WTC11 (cell line): ENCODE measurements at regions not wholly inside any gene's neighbourhood (a gene's known extent, or its start where the extent isn't known, plus 50 kb on each side); places are given as distances from the start of the nearest gene placed in this dataset.

ENCODE experiments used
- ATAC-seq: fragments of 200-7000 bp; cut with Tn5 transposase; 2 replicates; pipeline ENCODE4 v1.10.0; 2021; ENCODE audit warnings: mild to moderate bottlenecking, moderate library complexity
- CTCF ChIA-PET: fragments of 300-600 bp; sonication (Branson Sonifier 250); formaldehyde crosslinking; loops from one replicate; lab custom pipeline; 2021; ENCODE audit warnings: antibody characterized with exemption; lab: Charles Lee
- POLR2A ChIA-PET: fragments of 350-600 bp; sonication (Branson Sonifier 250); formaldehyde crosslinking; loops from one replicate; lab custom pipeline; 2021; ENCODE audit warnings: antibody characterized with exemption; lab: Charles Lee
- DNase-seq: peaks from one replicate; pipeline ENCODE4 v3.0.0; 2021; ENCODE audit warnings: low spot score
- H3K27ac Mint-ChIP-seq: 2 replicates; pipeline ENCODE4 v1.8.0; 2021; ENCODE audit warnings: mixed read lengths
- H3K27me3 Mint-ChIP-seq: 2 replicates; pipeline ENCODE4 v1.8.0; 2021; ENCODE audit warnings: low read depth, mild to moderate bottlenecking, moderate library complexity, mixed read lengths
- H3K36me3 Mint-ChIP-seq: 2 replicates; pipeline ENCODE4 v1.8.0; 2021; ENCODE audit warnings: mixed read lengths
- H3K4me1 Mint-ChIP-seq: 2 replicates; pipeline ENCODE4 v1.8.0; 2022; ENCODE audit warnings: mixed read lengths
- H3K4me3 Mint-ChIP-seq: 2 replicates; pipeline ENCODE4 v1.8.0; 2021; ENCODE audit warnings: mild to moderate bottlenecking, moderate library complexity, mixed read lengths
- H3K9me3 Mint-ChIP-seq: 2 replicates; pipeline ENCODE4 v1.8.0; 2021; ENCODE audit warnings: mixed read lengths
- ARID4B ChIP-seq: sonication (generic); formaldehyde crosslinking; IDR thresholded peaks from 2 replicates; pipeline ENCODE4 v1.8.0; 2023; ENCODE audit warnings: missing genetic modification reagents, mild to moderate bottlenecking, borderline replicate concordance
- ATF1 ChIP-seq: sonication (generic); formaldehyde crosslinking; IDR thresholded peaks from 2 replicates; pipeline ENCODE4 v1.8.1; 2023; ENCODE audit warnings: mild to moderate bottlenecking, moderate library complexity, missing genetic modification reagents
- CDX4 ChIP-seq: fragments of 250-450 bp; sonication (Bioruptor Pico); IDR thresholded peaks from 2 replicates; pipeline ENCODE4 v1.9.0; 2021; ENCODE audit warnings: moderate library complexity, mild to moderate bottlenecking, inconsistent platforms, borderline replicate concordance
- CTCF ChIP-seq: fragments of 200-600 bp; IDR thresholded peaks from 2 replicates; pipeline ENCODE4 v1.8.0; 2022; ENCODE audit warnings: antibody characterized with exemption
- E2F5 ChIP-seq: sonication (generic); formaldehyde crosslinking; IDR thresholded peaks from 2 replicates; pipeline ENCODE4 v1.8.1; 2022; ENCODE audit warnings: mild to moderate bottlenecking, moderate library complexity, missing genetic modification reagents
- ELF4 ChIP-seq: sonication (generic); formaldehyde crosslinking; IDR thresholded peaks from 2 replicates; pipeline ENCODE4 v1.8.1; 2022; ENCODE audit warnings: low read depth, mild to moderate bottlenecking, moderate library complexity, missing genetic modification reagents
- EMX1 ChIP-seq: fragments of 250-450 bp; sonication (Bioruptor Pico); IDR thresholded peaks from 2 replicates; pipeline ENCODE4 v1.8.0; 2021; ENCODE audit warnings: mild to moderate bottlenecking
- ESRRA ChIP-seq: sonication (generic); formaldehyde crosslinking; IDR thresholded peaks from 2 replicates; pipeline ENCODE4 v1.8.1; 2022; ENCODE audit warnings: mild to moderate bottlenecking, missing genetic modification reagents, borderline replicate concordance
- FOXP4 ChIP-seq: sonication (generic); formaldehyde crosslinking; IDR thresholded peaks from 2 replicates; pipeline ENCODE4 v1.8.0; 2022; ENCODE audit warnings: mild to moderate bottlenecking, missing genetic modification reagents
- GRHL2 ChIP-seq: fragments of 250-450 bp; sonication (Bioruptor Pico); IDR thresholded peaks from 2 replicates; pipeline ENCODE4 v1.8.0; 2022; ENCODE audit warnings: mild to moderate bottlenecking, moderate library complexity; ENCODE audit not compliant: insufficient replicate concordance, severe bottlenecking
- NR3C1 ChIP-seq: sonication (generic); formaldehyde crosslinking; conservative IDR thresholded peaks from 2 replicates; pipeline ENCODE4 v1.8.1; 2023; ENCODE audit warnings: low read depth, mild to moderate bottlenecking, missing genetic modification reagents
- PREB ChIP-seq: sonication (generic); formaldehyde crosslinking; IDR thresholded peaks from 2 replicates; pipeline ENCODE4 v1.8.1; 2022; ENCODE audit warnings: mild to moderate bottlenecking, missing genetic modification reagents, moderate library complexity, borderline replicate concordance
- ZNF425 ChIP-seq: fragments of 250-450 bp; sonication (Bioruptor Pico); conservative IDR thresholded peaks from 2 replicates; pipeline ENCODE4 v1.9.0; 2021; ENCODE audit warnings: mild to moderate bottlenecking

GRCh38 chr6:153816366-153816765 lies 222.7 kb upstream of the OPRM1 start:
- ATAC-seq (no peak), DNase-seq (no peak)
- Mint-ChIP-seq H3K4me3 (no peak overlapping the region), H3K4me1 (no peaks in the 10 kb centered on the region), H3K27me3 (no peaks in the 10 kb centered on the region), H3K9me3 (peaks cover 41% of the 10 kb centered on the region), H3K36me3 (peaks cover 20% of the 10 kb centered on the region), H3K27ac (no peak overlapping the region)
- CTCF ChIA-PET, result no interaction called here
- POLR2A ChIA-PET, result no interaction called here
- TF ChIP-seq ESRRA (CRISPR knock-in tag), result no peak
- TF ChIP-seq GRHL2 (CRISPR knock-in tag), result no peak

GRCh38 chr6:153814136-153814535 lies 224.9 kb upstream of the OPRM1 start:
- POLR2A ChIA-PET, result no interaction called here
- peak; percentile 71 for DNase-seq
- Mint-ChIP-seq H3K4me3 (no peak overlapping the region), H3K36me3 (peaks cover 14% of the 10 kb centered on the region)
- ATAC-seq, result peak; percentile 99
- TF ChIP-seq E2F5 (CRISPR knock-in tag), result no peak
- peak; percentile 59 for TF ChIP-seq CTCF
- TF ChIP-seq, all 79 proteins: peak for 1
- Mint-ChIP-seq H3K4me1 (no peaks in the 10 kb centered on the region), H3K27me3 (no peaks in the 10 kb centered on the region), H3K27ac (no peak overlapping the region), H3K9me3 (peaks cover 34% of the 10 kb centered on the region)
- CTCF ChIA-PET, result interaction anchor here (0.5 to 2.0 kb wide), 19 partner anchors 9 to 583 kb away, joined by 3 to 10 read pairs (median 3); no protein-coding TSS in a partner anchor

- POLR2A ChIA-PET, result no interaction called here
- no peak for ATAC-seq
- H3K27ac Mint-ChIP-seq, result no peak overlapping the region
Observed at GRCh38 chr6:153804755-153805330, 234.2 kb upstream of the OPRM1 start.

GRCh38 chr6:153801917-153802316 lies 237.1 kb upstream of the OPRM1 start:
- Mint-ChIP-seq H3K4me3 (no peak overlapping the region), H3K4me1 (peaks cover 3% of the 10 kb centered on the region; the same call in 1 of the 2 replicates), H3K9me3 (peaks cover under 1% of the 10 kb centered on the region; the same call in 1 of the 2 replicates), H3K36me3 (no peaks in the 10 kb centered on the region), H3K27ac (no peak overlapping the region), H3K27me3 (no peaks in the 10 kb centered on the region)
- POLR2A ChIA-PET, result no interaction called here
- no peak for ATAC-seq
- no peak for TF ChIP-seq FOXP4 (CRISPR knock-in tag)
- no peak for TF ChIP-seq CDX4 (CRISPR knock-in tag)
- TF ChIP-seq ARID4B, result no peak
- no peak for TF ChIP-seq NR3C1
- TF ChIP-seq ZNF425 (CRISPR knock-in tag), result no peak
- DNase-seq, result no peak
- CTCF ChIA-PET, result no interaction called here

More at GRCh38 chr6:153804755-153805330, 234.2 kb upstream of the OPRM1 start:
- TF ChIP-seq ATF1 (no peak), ELF4 (CRISPR knock-in tag) (no peak), EMX1 (CRISPR knock-in tag) (no peak), PREB (no peak)
- no peak for DNase-seq
- CTCF ChIA-PET, result interaction anchor here (1.2 kb wide), 1 partner anchor 9 kb away, joined by 7 read pairs; no protein-coding TSS in a partner anchor
- Mint-ChIP-seq H3K9me3 (no peaks in the 10 kb centered on the region), H3K4me3 (no peak overlapping the region), H3K4me1 (peaks cover 3% of the 10 kb centered on the region; the same call in 1 of the 2 replicates), H3K27me3 (no peaks in the 10 kb centered on the region; the same call in 1 of the 2 replicates), H3K36me3 (no peaks in the 10 kb centered on the region)
